ENCODE measurements at regions not wholly inside any gene's neighbourhood (a gene's known extent, or its start where the extent isn't known, plus 50 kb on each side); places are given as distances from the start of the nearest gene placed in this dataset.
A peak's percentile ranks its signal among the peaks of the same experiment; 100 is the strongest.

DNA sequence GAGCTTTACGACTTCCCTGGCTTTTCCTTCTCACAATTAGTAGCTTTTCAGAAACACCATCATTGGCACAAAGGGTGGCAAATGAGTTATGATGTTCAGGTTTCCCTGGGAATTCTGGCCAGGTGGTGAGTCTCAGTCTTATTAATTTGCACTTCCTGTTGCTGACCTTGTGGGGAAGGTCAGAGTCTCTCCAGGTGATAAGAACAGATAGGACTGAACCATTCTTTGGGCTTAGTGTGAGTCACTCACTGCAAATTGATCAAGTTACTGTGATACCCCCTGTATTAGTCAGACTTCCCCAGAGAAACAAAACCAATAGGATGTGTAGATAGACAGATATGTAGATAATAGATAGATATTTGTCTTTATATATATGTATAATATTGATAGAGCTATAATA lies 53.8 kb upstream of the RANBP3L start:
- ATAC-seq (no peak), DNase-seq (no peak)
- intact Hi-C loops (cut with DNase I) = no loop called here

GRCh38 chr5:36356915-36357314 lies 55.2 kb upstream of the RANBP3L start:
- intact Hi-C loops (cut with DNase I) = no loop called here
- no peak for DNase-seq
- ATAC-seq = no peak

GRCh38 chr5:36357391-36357975 lies 55.8 kb upstream of the RANBP3L start:
- peak in 1 of 2 donors; percentile 12 for ATAC-seq
- intact Hi-C loops (cut with DNase I) = no loop called here
- DNase-seq = no peak

- intact Hi-C loops (cut with DNase I) = no loop called here
- no peak for ATAC-seq
- no peak for DNase-seq
Observed at GRCh38 chr5:36359267-36359666, 57.6 kb upstream of the RANBP3L start.

- ATAC-seq (no peak), DNase-seq (no peak)
- intact Hi-C loops (cut with DNase I) = no loop called here
Observed at GRCh38 chr5:36360307-36360706, 58.6 kb upstream of the RANBP3L start.

DNA sequence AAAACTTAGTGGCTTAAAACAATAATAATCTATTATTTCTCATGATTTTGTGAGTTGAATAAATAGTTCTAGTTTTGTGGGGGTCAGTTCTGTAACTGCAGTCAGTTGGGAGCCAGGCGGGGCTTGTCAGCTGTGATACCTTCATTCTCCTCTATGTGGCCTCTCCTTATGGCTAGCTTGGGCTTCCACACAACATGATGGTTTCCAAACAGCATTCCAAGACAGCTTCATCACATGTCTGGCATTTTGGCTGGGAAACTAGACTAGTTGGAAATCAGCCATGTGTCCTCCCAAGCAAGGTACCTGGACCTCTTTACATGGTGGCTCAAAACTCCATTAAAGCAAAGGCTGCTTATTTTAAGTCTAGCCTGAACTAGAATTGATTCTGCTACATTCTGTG lies 61.4 kb upstream of the RANBP3L start:
- ATAC-seq = peak in 1 of 2 donors; percentile 77
- no peak for DNase-seq
- intact Hi-C loops (cut with DNase I) = no loop called here

- ATAC-seq (peak in 1 of 2 donors; percentile 79), DNase-seq (no peak)
- intact Hi-C loops (cut with DNase I) = no loop called here
Observed at GRCh38 chr5:36363744-36364143, 62.0 kb upstream of the RANBP3L start.

GRCh38 chr5:36364473-36364872 lies 62.8 kb upstream of the RANBP3L start:
- ATAC-seq (no peak), DNase-seq (no peak)
- intact Hi-C loops (cut with DNase I) = no loop called here

- intact Hi-C loops (cut with DNase I) = no loop called here
- DNase-seq (no peak), ATAC-seq (no peak)
Observed at GRCh38 chr5:36365896-36366295, 64.2 kb upstream of the RANBP3L start.

DNA sequence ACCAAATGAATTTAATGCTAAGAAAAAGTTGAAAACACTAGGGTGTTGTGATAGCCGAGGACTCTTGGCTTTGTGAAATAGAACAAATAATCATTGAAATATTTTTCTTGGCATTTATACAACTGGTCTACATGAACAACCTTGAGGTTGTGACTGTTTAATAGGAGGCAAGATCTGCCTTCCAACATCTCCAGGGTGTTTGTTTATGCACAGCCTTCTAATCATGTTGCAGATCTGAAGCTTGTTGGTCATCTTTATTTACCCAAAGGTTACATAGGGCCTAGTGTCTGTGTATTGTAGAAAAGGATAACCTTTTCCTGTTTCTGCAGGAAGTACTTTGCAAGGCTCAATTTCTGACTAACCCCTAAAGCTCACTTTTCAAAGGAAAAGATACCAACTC lies 65.2 kb upstream of the RANBP3L start:
- intact Hi-C loops (cut with DNase I) = no loop called here
- ATAC-seq = peak in 1 of 2 donors; percentile 16
- no peak for DNase-seq

DNA sequence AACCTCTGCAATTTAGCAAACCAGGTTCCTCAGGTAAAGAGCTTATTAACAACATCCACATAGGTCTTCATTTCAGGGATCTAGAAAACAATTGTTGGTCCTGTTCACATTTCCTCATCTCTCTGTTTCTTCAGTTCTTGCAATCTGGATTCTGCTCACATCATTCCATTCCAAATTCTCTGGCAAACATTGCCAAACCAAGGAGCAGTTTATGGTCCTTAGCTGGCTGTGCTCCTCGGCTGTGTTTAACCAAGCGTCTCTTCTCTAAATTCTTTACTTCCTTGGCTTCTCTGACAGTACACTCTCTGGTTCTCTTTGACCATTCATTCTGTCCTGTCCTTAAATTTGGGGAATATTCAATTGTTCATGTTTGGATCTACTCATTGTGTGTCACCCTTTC lies 65.8 kb upstream of the RANBP3L start:
- intact Hi-C loops (cut with DNase I) = no loop called here
- DNase-seq (no peak), ATAC-seq (peak in 1 of 2 donors; percentile 39)

DNA sequence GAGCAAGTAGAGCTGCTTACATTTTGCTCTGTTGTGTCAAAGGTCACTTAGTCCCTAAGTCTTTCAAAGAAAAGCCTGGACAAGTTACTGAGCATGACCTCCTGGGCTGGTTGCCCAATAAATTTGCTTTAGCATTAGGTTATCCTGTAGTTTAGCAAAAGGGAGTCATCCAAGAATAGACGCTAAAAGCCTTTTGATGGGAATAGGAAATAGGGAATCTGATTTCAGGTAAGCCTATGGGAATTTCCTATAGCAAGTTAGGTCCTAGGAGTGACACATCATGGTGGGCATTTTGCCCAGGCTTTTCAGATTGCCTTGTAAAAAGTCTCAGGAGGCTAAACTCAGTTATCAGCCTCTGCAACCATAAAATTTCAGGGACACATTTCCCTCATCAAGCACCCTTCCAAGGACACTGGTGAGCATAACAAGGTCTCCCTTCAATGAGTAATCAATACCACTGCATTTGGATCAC lies 67.6 kb upstream of the RANBP3L start:
- DNase-seq = no peak
- ATAC-seq = no peak
- intact Hi-C loops (cut with DNase I) = no loop called here

GRCh38 chr5:36370073-36370472 lies 68.4 kb upstream of the RANBP3L start:
- ATAC-seq (no peak), DNase-seq (no peak)
- intact Hi-C loops (cut with DNase I) = no loop called here

DNA sequence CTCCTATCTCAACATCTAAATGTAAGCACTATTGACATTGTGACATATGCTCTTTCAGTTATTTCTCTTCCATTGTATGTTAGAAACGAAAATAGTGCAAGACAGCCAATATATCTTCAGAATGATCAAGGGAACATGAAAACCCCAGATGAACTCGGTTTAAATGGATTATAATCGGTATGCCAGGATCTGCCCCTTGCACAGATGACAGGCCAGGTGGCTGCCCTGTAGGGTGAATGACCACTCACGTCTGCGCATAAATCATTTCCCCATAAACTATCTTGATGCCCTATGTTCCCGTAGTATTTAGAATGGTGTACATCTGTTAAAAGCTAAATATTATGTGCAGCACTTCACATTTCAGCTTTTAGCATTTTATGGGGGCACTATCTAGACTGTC lies 69.7 kb upstream of the RANBP3L start:
- intact Hi-C loops (cut with DNase I) = no loop called here
- ATAC-seq (no peak), DNase-seq (no peak)

DNA sequence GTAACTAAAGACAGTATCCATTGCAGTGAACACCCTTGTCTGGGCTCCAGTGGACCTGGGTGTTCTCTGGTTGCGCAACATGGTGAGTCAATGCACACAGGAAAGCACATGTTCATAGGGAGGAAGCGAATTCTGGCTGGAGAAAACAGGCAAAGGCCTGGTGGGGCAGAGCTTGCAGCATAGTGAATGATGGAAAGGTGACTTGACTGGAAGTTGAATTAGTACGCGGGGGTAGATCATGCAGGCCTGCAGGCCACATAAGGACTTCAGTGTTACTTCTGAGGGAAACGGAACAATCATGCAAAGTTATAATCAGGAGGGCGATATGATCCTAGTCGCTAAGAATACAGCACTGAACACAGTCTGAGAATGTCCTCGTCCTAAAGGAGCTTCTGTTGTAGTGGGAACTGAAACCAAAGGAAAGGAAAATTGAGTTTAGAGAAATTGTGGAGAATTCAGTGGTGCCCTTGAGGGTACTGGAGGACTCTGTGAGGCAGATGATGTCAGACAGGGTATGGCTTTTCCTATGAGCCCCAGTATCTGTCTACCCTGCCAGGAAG lies 71.9 kb upstream of the RANBP3L start:
- intact Hi-C loops (cut with DNase I) = no loop called here
- DNase-seq (peak; percentile 76), ATAC-seq (peak; percentile 59 to 95)

- DNase-seq (no peak), ATAC-seq (peak in 1 of 2 donors; percentile 49)
- intact Hi-C loops (cut with DNase I) = no loop called here
Observed at GRCh38 chr5:36374266-36374862, 72.7 kb upstream of the RANBP3L start.

GRCh38 chr5:36377192-36377591 lies 75.5 kb upstream of the RANBP3L start:
- no peak for DNase-seq
- ATAC-seq = no peak
- intact Hi-C loops (cut with DNase I) = no loop called here

- intact Hi-C loops (cut with DNase I) = no loop called here
- DNase-seq (no peak), ATAC-seq (no peak)
Observed at GRCh38 chr5:36378551-36378950, 76.8 kb upstream of the RANBP3L start.

GRCh38 chr5:36382890-36383289 lies 81.2 kb upstream of the RANBP3L start:
- intact Hi-C loops (cut with DNase I) = no loop called here
- ATAC-seq (no peak), DNase-seq (no peak)

DNA sequence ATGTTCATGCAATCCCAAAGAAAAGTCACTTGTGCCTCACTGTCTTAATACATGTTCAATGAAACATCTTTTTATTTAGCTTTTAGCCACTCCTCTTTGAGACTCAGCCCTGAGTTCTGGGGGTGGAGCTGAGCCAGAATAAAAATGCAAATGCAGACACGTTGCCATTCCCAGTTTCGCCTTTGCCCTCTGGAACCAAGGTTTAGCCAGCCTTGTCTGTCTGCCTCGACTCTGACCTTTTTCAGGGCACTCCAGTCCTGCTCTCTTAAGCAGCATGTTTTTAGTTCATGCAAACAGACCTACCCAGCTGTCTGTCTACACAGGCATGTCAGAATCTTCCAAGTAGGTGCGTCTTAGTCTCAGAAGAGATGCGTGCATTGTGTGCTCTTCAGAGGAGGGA lies 82.2 kb upstream of the RANBP3L start:
- intact Hi-C loops (cut with DNase I) = no loop called here
- ATAC-seq = no peak

GRCh38 chr5:36384845-36385244 lies 83.1 kb upstream of the RANBP3L start:
- DNase-seq = no peak
- no peak for ATAC-seq
- intact Hi-C loops (cut with DNase I) = no loop called here

More for the DNA sequence above, 82.2 kb upstream of the RANBP3L start:
- no peak for DNase-seq

Data from left cardiac atrium (tissue), 4 donors.